HCT116 (cell line): ENCODE measurements at regions not wholly inside any gene's neighbourhood (a gene's known extent, or its start where the extent isn't known, plus 50 kb on each side); places are given as distances from the start of the nearest gene placed in this dataset.

Experiments
- ATAC-seq: fragments of 200-7000 bp; cut with Tn5 transposase; 2 replicates; pipeline ENCODE4 v1.9.1; 2020; ENCODE audit warnings: mild to moderate bottlenecking, moderate library complexity
- BruUV-seq: library from RNA; stranded (reverse); fragments of 400-500 nt; replicated peaks from 2 replicates; lab custom pipeline; 2021; lab: Mats Ljungman, UMichigan
- CTCF ChIA-PET: fragments of 300-600 bp; sonication (Branson Sonifier 250); formaldehyde crosslinking; loops from one replicate; lab custom pipeline; 2021; ENCODE audit warnings: antibody characterized with exemption; lab: Charles Lee
- POLR2A ChIA-PET: fragments of 300-600, 350-600 bp; sonication (Branson Sonifier 250); formaldehyde crosslinking; loops from one replicate; lab custom pipeline; 2021; ENCODE audit warnings: antibody characterized with exemption; lab: Charles Lee
- RAD21 ChIA-PET, 2 experiments: fragments of 300-600 bp; sonication (Branson Sonifier 250); formaldehyde crosslinking; loops; one replicate each; lab custom pipeline; 2023; ENCODE audit warnings: low total read pairs in 2 of 2; ENCODE audit not compliant: uncharacterized antibody in 2 of 2, unreplicated experiment in 2 of 2, low non-redundant PET in 1 of 2; lab: Charles Lee
- DNase-seq: peaks from one replicate; pipeline ENCODE4 v3.0.0-alpha.2; 2010; ENCODE audit warnings: low read depth, low spot score
- H2AFZ ChIP-seq: fragments of 200-600 bp; shearing (Covaris generic), sonication (generic); 2 replicates; pipeline ENCODE4 v1.6.1; 2017; ENCODE audit warnings: low read depth, mixed run types, mixed read lengths, antibody characterized with exemption, low read length; ENCODE audit not compliant: poor library complexity, severe bottlenecking
- H3K27ac ChIP-seq: 2 replicates; pipeline ENCODE4 v1.5.1; 2012; ENCODE audit warnings: low read depth, low read length
- H3K27me3 ChIP-seq: fragments of 200-600 bp; sonication (generic); 2 replicates; pipeline ENCODE4 v1.6.1; 2016; ENCODE audit warnings: mixed run types, low read length, mixed read lengths; ENCODE audit not compliant: insufficient read depth
- H3K36me3 ChIP-seq, 2 experiments: fragments of 200-500 bp in 1 of 2; fragments of 200-600 bp in 1 of 2; sonication (Bioruptor generic) in 1 of 2; sonication (generic) in 1 of 2; 2 replicates each; pipeline versions ENCODE4 v1.5.1 to v1.6.1; 2014 to 2016; ENCODE audit warnings: low read length in 2 of 2, inconsistent platforms in 1 of 2, mixed read lengths in 1 of 2, mixed run types in 1 of 2; ENCODE audit not compliant: insufficient read depth in 2 of 2, control insufficient read depth in 1 of 2
- H3K4me1 ChIP-seq, 2 experiments: fragments of 200-600 bp in 1 of 2; sonication (generic) in 1 of 2; 2 replicates each; pipeline versions ENCODE4 v1.5.1 to v1.6.1; 2012 to 2017; ENCODE audit warnings: low read length in 2 of 2, inconsistent platforms in 1 of 2, mild to moderate bottlenecking in 1 of 2, mixed read lengths in 1 of 2, mixed run types in 1 of 2, moderate library complexity in 1 of 2; ENCODE audit not compliant: insufficient read depth in 2 of 2, control insufficient read depth in 1 of 2
- H3K4me2 ChIP-seq: fragments of 200-600 bp; sonication (generic); 2 replicates; pipeline ENCODE4 v1.6.1; 2017; ENCODE audit warnings: mixed run types, low read length, mixed read lengths
- H3K4me3 ChIP-seq, 2 experiments: fragments of 200-600 bp in 1 of 2; sonication (generic) in 1 of 2; replicated peaks in 1 of 2; 2 replicates each; pipeline ENCODE4 v1.5.1; 2011 to 2016; ENCODE audit warnings: low read length in 2 of 2, control low read depth in 1 of 2, low read depth in 1 of 2, mild to moderate bottlenecking in 1 of 2, mixed read lengths in 1 of 2, mixed run types in 1 of 2
- H3K79me2 ChIP-seq: fragments of 200-600 bp; sonication (generic); 2 replicates; pipeline ENCODE4 v1.6.1; 2017; ENCODE audit warnings: mild to moderate bottlenecking, mixed run types, low read length, moderate library complexity, mixed read lengths; ENCODE audit not compliant: insufficient read depth
- H3K9ac ChIP-seq: fragments of 200-600 bp; sonication (generic); 2 replicates; pipeline ENCODE4 v1.6.1; 2016; ENCODE audit warnings: low read length, mixed read lengths
- H3K9me2 ChIP-seq: fragments of 200-600 bp; sonication (generic), shearing (Covaris generic); 2 replicates; pipeline ENCODE4 v1.6.1; 2017; ENCODE audit warnings: mixed run types, mild to moderate bottlenecking, moderate library complexity; ENCODE audit not compliant: insufficient read depth
- H3K9me3 ChIP-seq, 2 experiments: fragments of 200-500 bp in 1 of 2; fragments of 200-600 bp in 1 of 2; sonication (Bioruptor generic) in 1 of 2; sonication (generic) in 1 of 2; 2 replicates each; pipeline ENCODE4 v1.6.1; 2014 to 2017; ENCODE audit warnings: low read length in 2 of 2, mixed read lengths in 2 of 2, inconsistent platforms in 1 of 2, low read depth in 1 of 2, mild to moderate bottlenecking in 1 of 2, mixed run types in 1 of 2, moderate library complexity in 1 of 2; ENCODE audit not compliant: control insufficient read depth in 1 of 2, insufficient read depth in 1 of 2
- H4K20me1 ChIP-seq: fragments of 200-600 bp; sonication (generic), shearing (Covaris generic); 2 replicates; pipeline ENCODE4 v1.6.1; 2017; ENCODE audit warnings: mixed run types, mild to moderate bottlenecking, moderate library complexity; ENCODE audit not compliant: insufficient read depth
- EZH2 ChIP-seq: fragments of 200-600 bp; sonication (generic); IDR thresholded peaks from 2 replicates; pipeline ENCODE4 v1.6.1; 2017; ENCODE audit warnings: antibody characterized with exemption, mixed run types
- RAD21 ChIP-seq: IDR thresholded peaks from 2 replicates; pipeline ENCODE4 v1.6.1; 2012; ENCODE audit warnings: low read depth, mild to moderate bottlenecking
- SIN3A ChIP-seq: IDR thresholded peaks from 2 replicates; pipeline ENCODE4 v1.6.1; 2012; ENCODE audit warnings: low read depth
- intact Hi-C: fragments of 100-400 bp; cut with micrococcal nuclease; formaldehyde crosslinking; loops from 2 replicates; pipeline ENCODE4 v1.10.0; 2022
- TF ChIP-seq, protein P1 (sequence below): IDR thresholded peaks from 2 replicates; pipeline ENCODE4 v1.6.1; 2012
- TF ChIP-seq, protein P2 (sequence below): IDR thresholded peaks from 2 replicates; pipeline ENCODE4 v1.6.1; 2012; ENCODE audit warnings: low read depth
- TF ChIP-seq, protein P3 (sequence below), 3 experiments: fragments of 200-600 bp in 1 of 3; sonication (generic) in 1 of 3; IDR thresholded peaks in 2 of 3; conservative IDR thresholded peaks in 1 of 3; 2 replicates each; pipeline ENCODE4 v1.5.1; 2012 to 2017; ENCODE audit warnings: low read depth in 2 of 3, low read length in 2 of 3, antibody characterized with exemption in 1 of 3, borderline replicate concordance in 1 of 3, control low read depth in 1 of 3, mild to moderate bottlenecking in 1 of 3, mixed read lengths in 1 of 3, mixed run types in 1 of 3, moderate library complexity in 1 of 3; ENCODE audit not compliant: insufficient read depth in 1 of 3

DNA sequence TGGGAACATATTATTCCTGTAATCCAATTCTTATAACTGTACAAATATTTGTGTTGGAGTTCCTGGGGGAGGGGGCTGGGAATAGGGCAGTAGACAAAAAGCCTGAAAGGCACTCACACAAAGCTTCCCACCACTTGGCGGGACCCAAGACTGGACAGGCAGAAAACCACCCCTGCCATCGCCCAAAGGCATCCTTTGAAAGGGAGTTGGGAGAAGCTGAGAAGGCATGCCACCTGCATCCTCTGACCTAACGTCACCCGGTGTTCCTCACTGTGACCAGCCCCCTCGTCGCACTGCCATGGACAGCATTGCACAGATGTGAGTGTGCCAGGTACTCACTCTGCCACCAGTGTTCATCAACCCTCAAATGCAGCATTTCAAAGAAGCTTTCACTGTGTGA lies 80.6 kb upstream of the SMIM23 start:
- POLR2A ChIA-PET, result no interaction called here
- no peak overlapping the region for H2AFZ ChIP-seq
- intact Hi-C loops, result no loop called here
- RAD21 ChIA-PET, result no interaction called here
- no peak overlapping the region for H3K4me2 ChIP-seq
- H3K36me3 ChIP-seq, result no peaks in the 10 kb centered on the region
- H4K20me1 ChIP-seq, result no peaks in the 10 kb centered on the region
- H3K9me2 ChIP-seq, result no peaks in the 10 kb centered on the region
- no peak overlapping the region for H3K27ac ChIP-seq
- no peaks in the 10 kb centered on the region for H3K4me1 ChIP-seq
- CTCF ChIA-PET, result no interaction called here
- H3K27me3 ChIP-seq, result no peaks in the 10 kb centered on the region; the same call in 1 of the 2 replicates
- ATAC-seq (no peak), DNase-seq (no peak)
- H3K4me3 ChIP-seq, result no peak overlapping the region
- H3K9me3 ChIP-seq, result no peaks in the 10 kb centered on the region
- H3K79me2 ChIP-seq, result no peaks in the 10 kb centered on the region
- BruUV-seq, result no TSS peak
- TF ChIP-seq, protein P1, sequence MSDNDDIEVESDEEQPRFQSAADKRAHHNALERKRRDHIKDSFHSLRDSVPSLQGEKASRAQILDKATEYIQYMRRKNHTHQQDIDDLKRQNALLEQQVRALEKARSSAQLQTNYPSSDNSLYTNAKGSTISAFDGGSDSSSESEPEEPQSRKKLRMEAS, result no peak
- TF ChIP-seq, protein P2, sequence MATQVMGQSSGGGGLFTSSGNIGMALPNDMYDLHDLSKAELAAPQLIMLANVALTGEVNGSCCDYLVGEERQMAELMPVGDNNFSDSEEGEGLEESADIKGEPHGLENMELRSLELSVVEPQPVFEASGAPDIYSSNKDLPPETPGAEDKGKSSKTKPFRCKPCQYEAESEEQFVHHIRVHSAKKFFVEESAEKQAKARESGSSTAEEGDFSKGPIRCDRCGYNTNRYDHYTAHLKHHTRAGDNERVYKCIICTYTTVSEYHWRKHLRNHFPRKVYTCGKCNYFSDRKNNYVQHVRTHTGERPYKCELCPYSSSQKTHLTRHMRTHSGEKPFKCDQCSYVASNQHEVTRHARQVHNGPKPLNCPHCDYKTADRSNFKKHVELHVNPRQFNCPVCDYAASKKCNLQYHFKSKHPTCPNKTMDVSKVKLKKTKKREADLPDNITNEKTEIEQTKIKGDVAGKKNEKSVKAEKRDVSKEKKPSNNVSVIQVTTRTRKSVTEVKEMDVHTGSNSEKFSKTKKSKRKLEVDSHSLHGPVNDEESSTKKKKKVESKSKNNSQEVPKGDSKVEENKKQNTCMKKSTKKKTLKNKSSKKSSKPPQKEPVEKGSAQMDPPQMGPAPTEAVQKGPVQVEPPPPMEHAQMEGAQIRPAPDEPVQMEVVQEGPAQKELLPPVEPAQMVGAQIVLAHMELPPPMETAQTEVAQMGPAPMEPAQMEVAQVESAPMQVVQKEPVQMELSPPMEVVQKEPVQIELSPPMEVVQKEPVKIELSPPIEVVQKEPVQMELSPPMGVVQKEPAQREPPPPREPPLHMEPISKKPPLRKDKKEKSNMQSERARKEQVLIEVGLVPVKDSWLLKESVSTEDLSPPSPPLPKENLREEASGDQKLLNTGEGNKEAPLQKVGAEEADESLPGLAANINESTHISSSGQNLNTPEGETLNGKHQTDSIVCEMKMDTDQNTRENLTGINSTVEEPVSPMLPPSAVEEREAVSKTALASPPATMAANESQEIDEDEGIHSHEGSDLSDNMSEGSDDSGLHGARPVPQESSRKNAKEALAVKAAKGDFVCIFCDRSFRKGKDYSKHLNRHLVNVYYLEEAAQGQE, result no peak
- no peak for TF ChIP-seq EZH2
- no peak for TF ChIP-seq SIN3A
- TF ChIP-seq RAD21, result no peak
- TF ChIP-seq, protein P3, sequence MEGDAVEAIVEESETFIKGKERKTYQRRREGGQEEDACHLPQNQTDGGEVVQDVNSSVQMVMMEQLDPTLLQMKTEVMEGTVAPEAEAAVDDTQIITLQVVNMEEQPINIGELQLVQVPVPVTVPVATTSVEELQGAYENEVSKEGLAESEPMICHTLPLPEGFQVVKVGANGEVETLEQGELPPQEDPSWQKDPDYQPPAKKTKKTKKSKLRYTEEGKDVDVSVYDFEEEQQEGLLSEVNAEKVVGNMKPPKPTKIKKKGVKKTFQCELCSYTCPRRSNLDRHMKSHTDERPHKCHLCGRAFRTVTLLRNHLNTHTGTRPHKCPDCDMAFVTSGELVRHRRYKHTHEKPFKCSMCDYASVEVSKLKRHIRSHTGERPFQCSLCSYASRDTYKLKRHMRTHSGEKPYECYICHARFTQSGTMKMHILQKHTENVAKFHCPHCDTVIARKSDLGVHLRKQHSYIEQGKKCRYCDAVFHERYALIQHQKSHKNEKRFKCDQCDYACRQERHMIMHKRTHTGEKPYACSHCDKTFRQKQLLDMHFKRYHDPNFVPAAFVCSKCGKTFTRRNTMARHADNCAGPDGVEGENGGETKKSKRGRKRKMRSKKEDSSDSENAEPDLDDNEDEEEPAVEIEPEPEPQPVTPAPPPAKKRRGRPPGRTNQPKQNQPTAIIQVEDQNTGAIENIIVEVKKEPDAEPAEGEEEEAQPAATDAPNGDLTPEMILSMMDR (IDR thresholded peaks at IDR 0.05 in 2 of 3, conservative IDR thresholded peaks at IDR 0.05 in 1 of 3; ENCODE audit: borderline replicate concordance in 1 of 3, insufficient read depth in 1 of 3, low read depth in 2 of 3, low read length in 2 of 3), result no peak
- H3K9ac ChIP-seq, result no peak overlapping the region
